H9 (cell line): ENCODE measurements at regions not wholly inside any gene's neighbourhood (a gene's known extent, or its start where the extent isn't known, plus 50 kb on each side); places are given as distances from the start of the nearest gene placed in this dataset.

Experiments used
- DNase-seq: peaks from one replicate; pipeline ENCODE4 v3.0.0-alpha.2; 2017
- H2AFZ ChIP-seq: one replicate; pipeline ENCODE4 v1.6.1; 2013; ENCODE audit warnings: mild to moderate bottlenecking, low read length, control low read depth, moderate library complexity
- H2AK5ac ChIP-seq: 2 replicates; pipeline ENCODE4 v1.6.1; 2013; ENCODE audit warnings: low read length, control low read depth, mixed read lengths; ENCODE audit not compliant: insufficient read length
- H2BK120ac ChIP-seq: one replicate; pipeline ENCODE4 v1.6.1; 2013; ENCODE audit warnings: low read depth, mild to moderate bottlenecking, low read length, control low read depth, inconsistent platforms; ENCODE audit not compliant: poor library complexity, severe bottlenecking
- H2BK12ac ChIP-seq: 2 replicates; pipeline ENCODE4 v1.6.1; 2013; ENCODE audit warnings: low read length, control low read depth, mixed read lengths, low read depth; ENCODE audit not compliant: insufficient read length
- H2BK15ac ChIP-seq: 2 replicates; pipeline ENCODE4 v1.6.1; 2013; ENCODE audit warnings: low read depth, low read length, control low read depth
- H2BK20ac ChIP-seq: one replicate; pipeline ENCODE4 v1.6.1; 2013; ENCODE audit warnings: low read depth, mild to moderate bottlenecking, low read length, control low read depth, inconsistent platforms; ENCODE audit not compliant: poor library complexity, severe bottlenecking
- H2BK5ac ChIP-seq: 2 replicates; pipeline ENCODE4 v1.6.1; 2013; ENCODE audit warnings: low read length, control low read depth, mixed read lengths; ENCODE audit not compliant: insufficient read length
- H3K14ac ChIP-seq: 2 replicates; pipeline ENCODE4 v1.6.1; 2013; ENCODE audit warnings: low read length, control low read depth; ENCODE audit not compliant: insufficient read depth
- H3K18ac ChIP-seq: 2 replicates; pipeline ENCODE4 v1.6.1; 2013; ENCODE audit warnings: low read depth, mild to moderate bottlenecking, mixed read lengths, low read length, control low read depth; ENCODE audit not compliant: insufficient read length
- H3K23ac ChIP-seq: 2 replicates; pipeline ENCODE4 v1.6.1; 2013; ENCODE audit warnings: low read length, control low read depth, mixed read lengths, low read depth; ENCODE audit not compliant: insufficient read length
- H3K23me2 ChIP-seq: 2 replicates; pipeline ENCODE4 v1.6.1; 2013; ENCODE audit warnings: low read depth, mild to moderate bottlenecking, mixed read lengths, low read length, control low read depth; ENCODE audit not compliant: insufficient read length, poor library complexity, severe bottlenecking
- H3K27ac ChIP-seq: 2 replicates; pipeline ENCODE4 v1.5.1; 2013; ENCODE audit warnings: low read length, control low read depth, mixed read lengths, low read depth; ENCODE audit not compliant: insufficient read length
- H3K27me3 ChIP-seq: 2 replicates; pipeline ENCODE4 v1.6.1; 2013; ENCODE audit warnings: low read length, control low read depth, inconsistent platforms; ENCODE audit not compliant: insufficient read depth
- H3K4ac ChIP-seq: 2 replicates; pipeline ENCODE4 v1.6.1; 2013; ENCODE audit warnings: low read depth, mild to moderate bottlenecking, control low read depth, inconsistent platforms, low read length, moderate library complexity
- H3K4me1 ChIP-seq: 2 replicates; pipeline ENCODE4 v1.6.1; 2013; ENCODE audit warnings: low read length, control low read depth, inconsistent platforms; ENCODE audit not compliant: insufficient read depth
- H3K4me2 ChIP-seq: 2 replicates; pipeline ENCODE4 v1.6.1; 2013; ENCODE audit warnings: low read length, control low read depth, mixed read lengths; ENCODE audit not compliant: insufficient read length, insufficient read depth
- H3K56ac ChIP-seq: 2 replicates; pipeline ENCODE4 v1.6.1; 2013; ENCODE audit warnings: low read depth, mild to moderate bottlenecking, mixed read lengths, low read length, control low read depth; ENCODE audit not compliant: insufficient read length
- H3K79me1 ChIP-seq: 2 replicates; pipeline ENCODE4 v1.6.1; 2013; ENCODE audit warnings: low read depth, mild to moderate bottlenecking, moderate library complexity, low read length, control low read depth, inconsistent platforms; ENCODE audit not compliant: insufficient read depth, poor library complexity, severe bottlenecking
- H3K79me2 ChIP-seq: 2 replicates; pipeline ENCODE4 v1.6.1; 2013; ENCODE audit warnings: low read length, control low read depth, inconsistent platforms; ENCODE audit not compliant: insufficient read depth
- H3K9ac ChIP-seq: 2 replicates; pipeline ENCODE4 v1.6.1; 2013; ENCODE audit warnings: low read length, control low read depth, mixed read lengths; ENCODE audit not compliant: insufficient read length; ENCODE audit errors: extremely low read depth
- H3K9me3 ChIP-seq: one replicate; pipeline ENCODE4 v1.6.1; 2013; ENCODE audit warnings: low read depth, low read length, inconsistent platforms; ENCODE audit not compliant: control insufficient read depth
- H3T11ph ChIP-seq: one replicate; pipeline ENCODE4 v1.6.1; 2013; ENCODE audit warnings: mild to moderate bottlenecking, low read length, control low read depth, inconsistent platforms
- H4K20me1 ChIP-seq: one replicate; pipeline ENCODE4 v1.6.1; 2013; ENCODE audit not compliant: control insufficient read depth, insufficient read length, insufficient read depth
- H4K5ac ChIP-seq: 2 replicates; pipeline ENCODE4 v1.6.1; 2013; ENCODE audit warnings: low read depth, mild to moderate bottlenecking, mixed read lengths, low read length, control low read depth; ENCODE audit not compliant: insufficient read length
- H4K8ac ChIP-seq: replicated peaks from 2 replicates; pipeline ENCODE4 v1.6.1; 2013; ENCODE audit warnings: low read length, control low read depth, mixed read lengths, low read depth; ENCODE audit not compliant: insufficient read length
- H4K91ac ChIP-seq: 2 replicates; pipeline ENCODE4 v1.6.1; 2013; ENCODE audit warnings: low read depth, mild to moderate bottlenecking, moderate library complexity, mixed read lengths, low read length, control low read depth; ENCODE audit not compliant: insufficient read length
- H3K27ac Mint-ChIP-seq, 3 experiments: 2 replicates in 2 of 3; 3 replicates in 1 of 3; pipeline ENCODE4 v1.8.0; 2020 to 2021; ENCODE audit warnings: mixed read lengths in 3 of 3, mild to moderate bottlenecking in 1 of 3, moderate library complexity in 1 of 3
- H3K27me3 Mint-ChIP-seq: 2 replicates; pipeline ENCODE4 v1.8.0; 2021; ENCODE audit warnings: low read depth, mild to moderate bottlenecking, moderate library complexity, mixed read lengths
- H3K36me3 Mint-ChIP-seq, 3 experiments: 2 replicates in 2 of 3; 3 replicates in 1 of 3; pipeline ENCODE4 v1.8.0; 2020 to 2021; ENCODE audit warnings: low read depth in 3 of 3, mixed read lengths in 3 of 3; ENCODE audit not compliant: insufficient read depth in 1 of 3
- H3K4me1 Mint-ChIP-seq, 2 experiments: 2 replicates each; pipeline ENCODE4 v1.8.0; 2020; ENCODE audit warnings: mixed read lengths in 2 of 2
- H3K4me3 Mint-ChIP-seq, 2 experiments: 2 replicates in 1 of 2; 3 replicates in 1 of 2; pipeline ENCODE4 v1.8.0; 2020 to 2021; ENCODE audit warnings: mild to moderate bottlenecking in 2 of 2, mixed read lengths in 2 of 2, moderate library complexity in 1 of 2
- H3K9me3 Mint-ChIP-seq, 2 experiments: 2 replicates in 1 of 2; 3 replicates in 1 of 2; pipeline ENCODE4 v1.8.0; 2020; ENCODE audit warnings: mild to moderate bottlenecking in 2 of 2, mixed read lengths in 2 of 2, moderate library complexity in 1 of 2
- WGBS: extraction: QIAGEN DNeasy Blood & Tissue Kit; methylation state at CpG from one replicate; pipeline ENCODE4 v1.1.7; 2013; ENCODE audit warnings: missing lambda C conversion rate, low lambda C conversion rate, mixed read lengths; ENCODE audit not compliant: insufficient read length; ENCODE audit errors: extremely low coverage; 5-methylcytosine and 5-hydroxymethylcytosine counted together
- TF ChIP-seq, protein P1 (sequence below): fragments of 200-600 bp; sonication (generic); conservative IDR thresholded peaks from 3 replicates; pipeline ENCODE4 v1.8.0; 2021; ENCODE audit warnings: antibody characterized with exemption, mild to moderate bottlenecking

- Histone ChIP-seq H2BK15ac (no peak overlapping the region), H3K23ac (no peak overlapping the region), H2AFZ (no peak overlapping the region), H3K79me2 (no peaks in the 10 kb centered on the region), H3K4me1 (no peaks in the 10 kb centered on the region), H3T11ph (no peak overlapping the region), H3K14ac (no peak overlapping the region), H4K91ac (no peak overlapping the region), H3K9ac (no peak overlapping the region), H2BK5ac (no peak overlapping the region), H3K4me2 (no peak overlapping the region), H3K27me3 (no peaks in the 10 kb centered on the region), H2BK12ac (no peak overlapping the region), H4K8ac (no peak overlapping the region), H3K18ac (no peak overlapping the region), H3K56ac (no peak overlapping the region), H2AK5ac (no peak overlapping the region), H4K20me1 (no peaks in the 10 kb centered on the region), H2BK120ac (no peak overlapping the region), H3K23me2 (no peaks in the 10 kb centered on the region), H2BK20ac (no peak overlapping the region), H3K4ac (no peak overlapping the region), H3K27ac (no peak overlapping the region), H4K5ac (no peak overlapping the region), H3K79me1 (no peaks in the 10 kb centered on the region), H3K9me3 (no peaks in the 10 kb centered on the region)
- Mint-ChIP-seq H3K27me3 (no peaks in the 10 kb centered on the region; the same call in 1 of the 2 replicates), H3K36me3 (peaks cover 6 to 37% (median 16%) of the 10 kb centered on the region in 3 experiments; a peak in 5 of 7 replicates), H3K4me3 (no peak overlapping the region), H3K9me3 (no peaks in the 10 kb centered on the region), H3K4me1 (peaks cover under 1 to 7% of the 10 kb centered on the region in 2 experiments; a peak in 3 of 4 replicates), H3K27ac (peak overlapping the region in 1 of 3 experiments; percentile 68; a peak in 2 of 7 replicates)
- TF ChIP-seq, protein P1, sequence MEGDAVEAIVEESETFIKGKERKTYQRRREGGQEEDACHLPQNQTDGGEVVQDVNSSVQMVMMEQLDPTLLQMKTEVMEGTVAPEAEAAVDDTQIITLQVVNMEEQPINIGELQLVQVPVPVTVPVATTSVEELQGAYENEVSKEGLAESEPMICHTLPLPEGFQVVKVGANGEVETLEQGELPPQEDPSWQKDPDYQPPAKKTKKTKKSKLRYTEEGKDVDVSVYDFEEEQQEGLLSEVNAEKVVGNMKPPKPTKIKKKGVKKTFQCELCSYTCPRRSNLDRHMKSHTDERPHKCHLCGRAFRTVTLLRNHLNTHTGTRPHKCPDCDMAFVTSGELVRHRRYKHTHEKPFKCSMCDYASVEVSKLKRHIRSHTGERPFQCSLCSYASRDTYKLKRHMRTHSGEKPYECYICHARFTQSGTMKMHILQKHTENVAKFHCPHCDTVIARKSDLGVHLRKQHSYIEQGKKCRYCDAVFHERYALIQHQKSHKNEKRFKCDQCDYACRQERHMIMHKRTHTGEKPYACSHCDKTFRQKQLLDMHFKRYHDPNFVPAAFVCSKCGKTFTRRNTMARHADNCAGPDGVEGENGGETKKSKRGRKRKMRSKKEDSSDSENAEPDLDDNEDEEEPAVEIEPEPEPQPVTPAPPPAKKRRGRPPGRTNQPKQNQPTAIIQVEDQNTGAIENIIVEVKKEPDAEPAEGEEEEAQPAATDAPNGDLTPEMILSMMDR, result no peak
- WGBS, result no CpG with 5 or more reads among the region's 2 CpGs
- no peak for DNase-seq
Observed at GRCh38 chr5:25419684-25420083, 774.9 kb upstream of the CDH10 start.
